ENCODE measurements at regions not wholly inside any gene's neighbourhood (a gene's known extent, or its start where the extent isn't known, plus 50 kb on each side); places are given as distances from the start of the nearest gene placed in this dataset.

DNA sequence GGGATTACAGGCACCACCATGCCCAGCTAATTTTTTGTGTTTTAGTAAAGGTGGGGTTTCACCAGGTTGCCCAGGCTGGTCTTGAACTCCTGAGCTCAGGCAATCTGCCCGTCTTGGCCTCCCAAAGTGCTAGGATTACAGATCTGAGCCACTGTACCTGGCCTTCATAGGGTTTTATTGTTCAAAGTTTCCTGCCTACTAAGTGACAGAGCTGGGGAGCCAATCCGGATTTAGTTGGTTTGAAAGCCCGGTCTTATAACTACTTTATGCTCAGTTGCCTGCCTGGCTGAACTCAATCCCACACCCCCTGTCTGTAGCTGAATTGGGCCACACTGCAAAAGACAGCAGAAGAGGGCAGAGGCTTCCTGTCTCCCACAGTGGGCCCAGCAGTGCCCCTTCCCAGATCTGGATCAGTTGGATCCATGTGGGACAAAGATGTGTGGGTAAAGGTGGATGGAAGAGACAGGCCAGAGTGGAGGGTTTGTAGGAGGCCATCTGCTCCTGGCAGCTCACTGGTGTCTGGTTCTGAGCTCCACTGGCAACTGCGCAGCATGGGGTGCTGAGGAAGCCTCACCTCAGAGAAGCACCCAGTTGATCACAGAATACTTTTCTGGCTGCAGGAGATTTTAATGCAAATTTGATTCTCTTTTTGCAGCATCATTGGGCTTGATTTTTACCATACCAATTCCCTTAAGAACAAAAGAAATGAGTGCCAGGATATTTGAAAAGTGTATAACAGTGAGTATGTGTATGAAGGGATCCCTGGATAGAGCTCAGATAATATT lies 144.9 kb downstream of the DDX1 start:
- Mint-ChIP-seq H3K9me3 (ENCODE audit: low read depth) (peaks cover 6% of the 10 kb centered on the region), H3K36me3 (ENCODE audit: low read depth) (no peaks in the 10 kb centered on the region), H3K4me1 (ENCODE audit: low read depth) (peaks cover 44% of the 10 kb centered on the region), H3K27ac (ENCODE audit: unreplicated experiment) (no peak overlapping the region), H3K27me3 (ENCODE audit: low read depth) (no peaks in the 10 kb centered on the region), H3K4me3 (ENCODE audit: unreplicated experiment) (no peak overlapping the region)
- TF ChIP-seq, protein P1, sequence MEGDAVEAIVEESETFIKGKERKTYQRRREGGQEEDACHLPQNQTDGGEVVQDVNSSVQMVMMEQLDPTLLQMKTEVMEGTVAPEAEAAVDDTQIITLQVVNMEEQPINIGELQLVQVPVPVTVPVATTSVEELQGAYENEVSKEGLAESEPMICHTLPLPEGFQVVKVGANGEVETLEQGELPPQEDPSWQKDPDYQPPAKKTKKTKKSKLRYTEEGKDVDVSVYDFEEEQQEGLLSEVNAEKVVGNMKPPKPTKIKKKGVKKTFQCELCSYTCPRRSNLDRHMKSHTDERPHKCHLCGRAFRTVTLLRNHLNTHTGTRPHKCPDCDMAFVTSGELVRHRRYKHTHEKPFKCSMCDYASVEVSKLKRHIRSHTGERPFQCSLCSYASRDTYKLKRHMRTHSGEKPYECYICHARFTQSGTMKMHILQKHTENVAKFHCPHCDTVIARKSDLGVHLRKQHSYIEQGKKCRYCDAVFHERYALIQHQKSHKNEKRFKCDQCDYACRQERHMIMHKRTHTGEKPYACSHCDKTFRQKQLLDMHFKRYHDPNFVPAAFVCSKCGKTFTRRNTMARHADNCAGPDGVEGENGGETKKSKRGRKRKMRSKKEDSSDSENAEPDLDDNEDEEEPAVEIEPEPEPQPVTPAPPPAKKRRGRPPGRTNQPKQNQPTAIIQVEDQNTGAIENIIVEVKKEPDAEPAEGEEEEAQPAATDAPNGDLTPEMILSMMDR (IDR thresholded peaks at IDR 0.05), result no peak
- no peak for DNase-seq (ENCODE audit: low spot score)

DNA sequence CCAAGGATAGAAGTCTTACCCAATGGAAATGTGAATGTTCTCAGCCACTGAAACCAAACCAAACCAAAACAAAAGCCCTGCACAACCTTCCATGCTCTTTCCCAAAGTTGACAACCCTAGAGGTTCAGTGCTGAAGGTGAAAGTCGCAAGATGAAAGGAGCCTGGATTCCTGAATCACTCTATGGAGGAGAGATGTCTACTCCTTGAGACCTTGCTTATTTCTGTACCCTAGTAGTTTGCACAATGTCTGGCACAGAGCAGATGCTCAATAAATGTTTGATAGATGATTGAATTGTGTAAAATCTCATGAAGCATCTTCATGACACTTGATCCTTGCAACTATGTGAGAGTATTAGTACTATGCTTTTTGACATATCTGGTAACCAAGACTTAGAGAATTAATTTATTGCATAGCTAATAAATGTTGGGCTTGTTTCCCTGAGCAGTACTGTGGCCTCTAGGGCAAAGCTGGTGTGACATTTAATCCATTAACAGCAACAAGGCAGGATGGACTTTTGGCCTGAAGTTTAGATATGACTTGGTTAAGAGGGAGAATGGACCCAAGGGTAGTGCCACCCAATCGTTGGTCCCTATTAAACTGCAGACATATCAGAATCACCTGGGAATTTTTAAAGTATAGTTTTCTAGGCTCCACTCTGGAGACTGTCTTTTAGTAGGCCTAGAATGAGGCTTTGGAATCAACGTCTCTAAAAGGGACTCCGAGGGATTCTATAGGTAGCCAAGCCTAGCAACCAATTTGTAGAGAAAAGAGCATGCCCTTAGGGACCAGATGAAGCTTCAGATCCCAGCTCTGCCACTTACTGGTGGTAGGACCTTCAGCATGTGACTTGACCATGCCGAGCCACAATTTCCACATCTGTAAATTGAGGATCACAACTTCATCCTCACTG lies 145.9 kb downstream of the DDX1 start:
- TF ChIP-seq, protein P1 (IDR thresholded peaks at IDR 0.05), result no peak
- H3K27ac Mint-ChIP-seq (ENCODE audit: unreplicated experiment), result no peak overlapping the region
- H3K4me1 Mint-ChIP-seq (ENCODE audit: low read depth), result peaks cover 34% of the 10 kb centered on the region
- H3K4me3 Mint-ChIP-seq (ENCODE audit: unreplicated experiment), result no peak overlapping the region
- H3K9me3 Mint-ChIP-seq (ENCODE audit: low read depth), result peaks cover 11% of the 10 kb centered on the region
- H3K36me3 Mint-ChIP-seq (ENCODE audit: low read depth), result peaks cover 1% of the 10 kb centered on the region
- no peak for DNase-seq (ENCODE audit: low spot score)
- no peaks in the 10 kb centered on the region for H3K27me3 Mint-ChIP-seq (ENCODE audit: low read depth)

DNA sequence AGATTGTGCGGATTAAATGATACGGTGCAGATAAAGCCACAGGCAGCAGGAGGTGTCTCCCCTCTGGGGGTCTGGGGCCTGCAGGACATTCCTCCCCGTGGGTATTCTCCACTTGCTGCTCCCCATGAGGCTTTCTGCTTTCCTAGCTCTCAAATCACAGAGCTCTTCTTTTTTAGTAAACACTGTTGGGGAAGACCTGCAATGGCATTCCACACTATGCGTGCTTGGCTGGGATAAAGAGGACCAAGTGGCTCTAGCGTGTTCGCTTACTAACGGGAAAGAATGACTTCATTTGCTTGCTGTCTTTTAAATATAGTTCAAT lies 146.5 kb downstream of the DDX1 start:
- peaks cover 28% of the 10 kb centered on the region for H3K4me1 Mint-ChIP-seq (ENCODE audit: low read depth)
- peaks cover 11% of the 10 kb centered on the region for H3K9me3 Mint-ChIP-seq (ENCODE audit: low read depth)
- DNase-seq (ENCODE audit: low spot score), result no peak
- peaks cover 1% of the 10 kb centered on the region for H3K36me3 Mint-ChIP-seq (ENCODE audit: low read depth)
- H3K4me3 Mint-ChIP-seq (ENCODE audit: unreplicated experiment), result no peak overlapping the region
- no peaks in the 10 kb centered on the region for H3K27me3 Mint-ChIP-seq (ENCODE audit: low read depth)
- H3K27ac Mint-ChIP-seq (ENCODE audit: unreplicated experiment), result no peak overlapping the region
- TF ChIP-seq, protein P1 (IDR thresholded peaks at IDR 0.05), result no peak

DNA sequence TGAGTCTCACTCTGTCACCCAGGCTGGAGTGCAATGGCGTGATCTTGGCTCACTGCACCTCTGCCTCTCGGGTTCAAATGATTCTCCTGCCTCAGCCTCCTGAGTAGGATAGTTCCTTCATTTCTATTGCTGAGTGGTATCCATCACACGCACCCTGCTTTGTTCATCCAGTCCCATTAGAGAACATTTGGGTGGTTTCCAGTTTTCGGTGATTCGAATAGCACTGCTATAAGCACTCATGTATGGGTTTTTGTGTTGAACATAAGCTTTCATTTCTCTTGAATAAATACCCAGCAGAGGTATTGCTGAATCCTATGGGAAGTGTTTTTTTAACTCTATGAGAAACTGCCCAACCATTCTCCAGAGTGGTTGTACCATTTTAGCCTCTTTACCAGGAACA lies 147.3 kb downstream of the DDX1 start:
- DNase-seq (ENCODE audit: low spot score), result no peak
- Mint-ChIP-seq H3K27ac (ENCODE audit: unreplicated experiment) (no peak overlapping the region), H3K4me1 (ENCODE audit: low read depth) (peaks cover 21% of the 10 kb centered on the region), H3K4me3 (ENCODE audit: unreplicated experiment) (no peak overlapping the region), H3K27me3 (ENCODE audit: low read depth) (no peaks in the 10 kb centered on the region), H3K36me3 (ENCODE audit: low read depth) (peaks cover 1% of the 10 kb centered on the region), H3K9me3 (ENCODE audit: low read depth) (peaks cover 11% of the 10 kb centered on the region)
- TF ChIP-seq, protein P1 (IDR thresholded peaks at IDR 0.05), result no peak

DNA sequence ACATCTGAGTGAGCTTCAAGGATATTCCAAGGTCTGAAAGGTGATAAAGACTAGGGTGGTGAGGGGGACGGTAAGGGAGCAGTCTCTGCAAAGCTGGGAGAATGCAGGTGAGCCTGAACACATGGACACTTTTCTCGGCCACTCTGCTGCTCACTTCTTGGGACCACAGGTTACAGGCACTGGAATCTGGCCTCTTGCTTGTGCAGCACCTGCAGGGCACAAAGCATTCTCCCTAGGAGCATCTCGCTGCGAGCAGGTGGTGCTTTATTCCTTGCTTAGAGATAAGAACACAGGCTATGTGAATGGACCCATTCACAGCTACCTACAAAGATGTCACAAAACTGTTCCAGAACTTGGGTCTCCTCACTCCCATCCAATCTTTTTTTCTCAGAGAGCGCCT lies 153.2 kb downstream of the DDX1 start:
- no peak overlapping the region for H3K27ac Mint-ChIP-seq (ENCODE audit: unreplicated experiment)
- H3K4me1 Mint-ChIP-seq (ENCODE audit: low read depth), result peaks cover 41% of the 10 kb centered on the region
- no peaks in the 10 kb centered on the region for H3K27me3 Mint-ChIP-seq (ENCODE audit: low read depth)
- no peak overlapping the region for H3K4me3 Mint-ChIP-seq (ENCODE audit: unreplicated experiment)
- peaks cover 1% of the 10 kb centered on the region for H3K36me3 Mint-ChIP-seq (ENCODE audit: low read depth)
- TF ChIP-seq, protein P1 (IDR thresholded peaks at IDR 0.05), result no peak
- H3K9me3 Mint-ChIP-seq (ENCODE audit: low read depth), result peaks cover 7% of the 10 kb centered on the region
- no peak for DNase-seq (ENCODE audit: low spot score)

Data from chondrocyte (in vitro differentiated cells).